Right lobe of liver (tissue), 6 donors: ENCODE measurements at regions not wholly inside any gene's neighbourhood (a gene's known extent, or its start where the extent isn't known, plus 50 kb on each side); places are given as distances from the start of the nearest gene placed in this dataset.
"Not testable (repeated sequence)": the region's sequence is repeated elsewhere in the genome, so short reads cannot be mapped to it uniquely, and the experiment has no call there.

ENCODE experiments used
- ATAC-seq, 4 donors: fragments of 200-7000 bp; cut with Tn5 transposase; one replicate each; pipeline ENCODE4 v1.9.1; 2020; ENCODE audit warnings: mild to moderate bottlenecking in 4 of 4, moderate library complexity in 4 of 4
- DNase-seq, 3 donors: peaks; one replicate each; pipeline ENCODE4 v3.0.0-alpha.2; 2020
- H3K27ac ChIP-seq, 3 donors: fragments of 200-600 bp; one replicate each; pipeline ENCODE4 v1.8.0; 2022
- H3K27me3 ChIP-seq, 2 donors: fragments of 200-600 bp; one replicate each; pipeline ENCODE4 v1.8.0; 2022
- H3K36me3 ChIP-seq, 4 donors: fragments of 200-600 bp; sonication (generic) in 1 of 4; one replicate each; pipeline versions ENCODE4 v1.5.1 to v1.8.0; 2017 to 2022; ENCODE audit warnings: control low read depth in 1 of 4
- H3K4me1 ChIP-seq, 4 donors: fragments of 200-600 bp; sonication (generic) in 1 of 4; one replicate each; pipeline versions ENCODE4 v1.5.1 to v1.8.0; 2017 to 2022; ENCODE audit warnings: control low read depth in 1 of 4
- H3K4me3 ChIP-seq, 3 donors: fragments of 200-600 bp; one replicate each; pipeline ENCODE4 v1.8.0; 2022
- H3K9me3 ChIP-seq, 4 donors: fragments of 200-600 bp; sonication (generic) in 1 of 4; one replicate each; pipeline versions ENCODE4 v1.5.1 to v1.8.0; 2017 to 2022; ENCODE audit warnings: control low read depth in 1 of 4
- POLR2A ChIP-seq: fragments of 450-650 bp; IDR thresholded peaks from one replicate; pipeline ENCODE4 v1.6.1; 2017; ENCODE audit warnings: antibody characterized with exemption, mild to moderate bottlenecking
- WGBS: methylation state at CpG from one replicate; pipeline ENCODE4 v1.1.6; 2018; ENCODE audit warnings: low coverage, low lambda C conversion rate; ENCODE audit not compliant: insufficient coverage; ENCODE audit errors: missing lambda C conversion rate; 5-methylcytosine and 5-hydroxymethylcytosine counted together
- intact Hi-C, 2 donors: fragments of 100-400 bp; cut with DNase I; formaldehyde crosslinking; loops; one replicate each; pipeline versions ENCODE4 v1.11.2 to v1.14.1; 2022
- TF ChIP-seq, protein P1 (sequence below), 4 donors: fragments of 200-600 bp in 3 of 4; fragments of 450-650 bp in 1 of 4; IDR thresholded peaks; one replicate each; pipeline versions ENCODE4 v1.5.1 to v1.8.0; 2016 to 2022; ENCODE audit warnings: antibody characterized with exemption in 4 of 4, mild to moderate bottlenecking in 2 of 4
- donor health status: DM: no; HTN: yes; CAD: no.
- donor health status: DM: no; HTN: no; CAD: no.
- donor health status: DM: no; HTN: no; CAD: no.
- donor health status: DM: no; HTN: yes; CAD: no.
- donor health status: DM: no; HTN: yes; CAD: no.

DNA sequence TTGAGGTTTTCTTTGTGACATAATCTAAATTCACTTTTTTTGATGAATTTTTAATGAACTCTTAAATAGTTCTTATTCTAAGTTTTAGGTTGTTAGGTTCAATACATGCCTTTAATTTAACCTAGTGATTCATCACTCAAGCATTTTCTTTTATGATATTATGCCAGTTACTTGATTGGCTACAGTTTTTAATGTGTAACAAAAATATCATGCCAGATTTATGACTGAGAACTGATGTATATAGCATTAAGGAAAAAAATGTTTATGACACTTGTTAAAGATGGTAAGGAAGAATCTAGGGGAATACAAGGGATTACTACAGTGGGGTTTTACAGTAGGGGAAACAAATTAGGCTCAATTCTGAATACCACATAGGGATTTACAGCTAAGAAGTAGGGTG is 103.1 kb downstream of the VGLL3 start:
- no peak for DNase-seq

DNA sequence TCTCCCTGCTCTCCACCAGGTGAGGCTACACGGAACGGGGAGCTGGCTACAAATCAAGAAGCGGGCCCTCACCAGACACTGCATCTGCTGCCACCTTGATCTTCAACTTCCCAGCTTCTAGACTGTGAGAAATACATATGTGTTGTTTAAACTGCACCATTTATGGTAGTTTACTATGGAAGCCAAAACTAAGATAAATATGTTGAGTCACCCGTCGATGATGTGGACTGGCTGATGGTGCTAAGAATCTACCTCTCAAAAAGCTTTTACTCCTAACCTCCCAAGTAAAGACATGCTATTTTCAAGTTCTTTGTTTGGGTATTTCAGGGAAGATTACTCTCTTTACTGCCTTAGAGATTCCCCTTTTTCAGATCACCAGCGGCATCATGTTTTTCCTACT is 110.9 kb downstream of the VGLL3 start:
- DNase-seq (no peak), ATAC-seq (no peak)
- 84% methylated on average over 6 of the region's 6 CpGs for WGBS
- Histone ChIP-seq H3K27me3 (no peaks in the 10 kb centered on the region), H3K27ac (no peak overlapping the region), H3K4me3 (no peak overlapping the region), H3K4me1 (no peaks in the 10 kb centered on the region), H3K36me3 (no peaks in the 10 kb centered on the region), H3K9me3 (no peaks in the 10 kb centered on the region)
- intact Hi-C loops: no loop called here
- no peak for TF ChIP-seq POLR2A
- TF ChIP-seq, protein P1, sequence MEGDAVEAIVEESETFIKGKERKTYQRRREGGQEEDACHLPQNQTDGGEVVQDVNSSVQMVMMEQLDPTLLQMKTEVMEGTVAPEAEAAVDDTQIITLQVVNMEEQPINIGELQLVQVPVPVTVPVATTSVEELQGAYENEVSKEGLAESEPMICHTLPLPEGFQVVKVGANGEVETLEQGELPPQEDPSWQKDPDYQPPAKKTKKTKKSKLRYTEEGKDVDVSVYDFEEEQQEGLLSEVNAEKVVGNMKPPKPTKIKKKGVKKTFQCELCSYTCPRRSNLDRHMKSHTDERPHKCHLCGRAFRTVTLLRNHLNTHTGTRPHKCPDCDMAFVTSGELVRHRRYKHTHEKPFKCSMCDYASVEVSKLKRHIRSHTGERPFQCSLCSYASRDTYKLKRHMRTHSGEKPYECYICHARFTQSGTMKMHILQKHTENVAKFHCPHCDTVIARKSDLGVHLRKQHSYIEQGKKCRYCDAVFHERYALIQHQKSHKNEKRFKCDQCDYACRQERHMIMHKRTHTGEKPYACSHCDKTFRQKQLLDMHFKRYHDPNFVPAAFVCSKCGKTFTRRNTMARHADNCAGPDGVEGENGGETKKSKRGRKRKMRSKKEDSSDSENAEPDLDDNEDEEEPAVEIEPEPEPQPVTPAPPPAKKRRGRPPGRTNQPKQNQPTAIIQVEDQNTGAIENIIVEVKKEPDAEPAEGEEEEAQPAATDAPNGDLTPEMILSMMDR (IDR thresholded peaks at IDR 0.05): no peak

More for the DNA sequence above, 103.1 kb downstream of the VGLL3 start:
- Histone ChIP-seq H3K4me3 (no peak overlapping the region), H3K9me3 (no peaks in the 10 kb centered on the region), H3K27ac (no peak overlapping the region), H3K27me3 (no peaks in the 10 kb centered on the region), H3K36me3 (no peaks in the 10 kb centered on the region), H3K4me1 (no peaks in the 10 kb centered on the region)
- ATAC-seq: no peak
- no peak for TF ChIP-seq POLR2A
- TF ChIP-seq, protein P1 (IDR thresholded peaks at IDR 0.05): no peak
- intact Hi-C loops: no loop called here

DNA sequence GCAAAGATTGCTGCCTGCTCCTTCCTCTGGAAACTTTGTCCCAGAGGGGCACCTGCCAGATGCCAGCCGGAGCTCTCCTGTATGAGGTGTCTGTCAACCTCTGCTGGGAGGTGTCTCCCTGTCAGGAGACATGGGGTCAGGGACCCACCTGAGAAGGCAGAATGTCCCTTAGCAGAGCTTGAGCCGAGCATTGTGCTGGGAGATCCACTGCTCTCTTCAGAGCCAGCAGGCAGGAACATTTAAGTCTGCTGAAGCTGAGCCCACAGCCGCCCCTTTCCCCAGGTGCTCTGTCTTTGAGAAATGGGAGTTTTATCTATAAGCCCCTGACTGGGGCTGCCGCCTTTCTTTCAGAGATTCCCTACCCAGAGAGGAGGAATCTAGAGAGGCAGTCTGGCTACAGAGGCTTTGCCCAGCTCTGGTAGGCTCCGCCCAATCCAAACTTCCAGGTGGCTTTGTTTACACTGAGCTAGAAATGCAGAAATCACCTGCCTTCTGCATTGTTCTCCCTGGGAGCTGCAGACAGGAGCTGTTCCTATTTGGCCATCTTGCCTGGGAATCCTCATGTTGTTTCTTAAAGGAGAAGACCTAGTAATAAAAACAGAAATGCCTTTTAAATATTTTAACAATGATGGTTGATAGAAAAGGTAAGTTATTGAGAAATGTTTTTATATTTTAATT is 114.3 kb downstream of the VGLL3 start:
- intact Hi-C loops, DNase-seq, ATAC-seq: not testable (repeated sequence)

DNA sequence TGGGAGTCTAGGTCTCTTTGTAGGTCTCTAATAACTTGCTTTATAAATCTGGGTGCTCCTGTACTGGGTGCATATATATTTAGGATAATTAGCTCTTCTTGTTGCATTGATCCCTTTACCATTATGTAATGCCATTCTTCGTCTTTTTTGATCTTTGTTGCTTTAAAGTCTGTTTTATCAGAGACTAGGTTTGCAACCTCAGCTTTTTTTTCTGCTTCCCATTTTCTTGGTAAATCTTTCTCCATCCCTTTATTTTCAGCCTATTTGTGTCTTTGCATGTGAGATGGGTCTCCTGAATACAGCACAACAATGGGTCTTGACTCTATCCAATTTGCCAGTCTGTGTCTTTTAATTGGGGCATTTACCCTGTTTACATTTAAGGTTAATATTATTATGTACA is 116.2 kb downstream of the VGLL3 start:
- H3K36me3 ChIP-seq, intact Hi-C loops, H3K27ac ChIP-seq, H3K9me3 ChIP-seq, H3K27me3 ChIP-seq, ATAC-seq, H3K4me1 ChIP-seq, H3K4me3 ChIP-seq, DNase-seq: not testable (repeated sequence)
- 29% methylated on average over 1 of the region's 1 CpG for WGBS

More for the DNA sequence above, 114.3 kb downstream of the VGLL3 start:
- not testable (repeated sequence) for H3K4me3 ChIP-seq, H3K9me3 ChIP-seq, H3K36me3 ChIP-seq, H3K27me3 ChIP-seq, H3K4me1 ChIP-seq, H3K27ac ChIP-seq
- WGBS: 20% methylated on average over 2 of the region's 5 CpGs

DNA sequence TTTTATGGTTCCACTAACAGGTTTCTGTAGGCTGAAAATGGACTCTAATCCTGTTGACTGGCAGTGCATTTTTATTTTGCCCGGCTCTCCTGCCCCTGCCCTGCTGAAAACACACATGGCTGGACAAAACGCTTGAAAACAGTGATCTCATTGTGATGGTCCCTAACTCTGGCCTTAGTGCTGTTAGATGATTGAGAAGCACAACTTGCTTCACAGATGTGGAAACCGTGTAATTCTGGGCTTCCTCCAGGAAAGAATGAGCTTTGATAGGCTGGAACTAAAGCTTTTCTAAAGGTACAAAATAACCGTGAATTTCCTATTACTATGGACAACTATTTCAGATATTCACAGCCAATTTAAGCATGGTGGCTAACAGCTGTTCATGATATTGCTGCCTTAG is 121.4 kb downstream of the VGLL3 start:
- Histone ChIP-seq H3K4me1 (no peaks in the 10 kb centered on the region), H3K27ac (no peak overlapping the region), H3K27me3 (no peaks in the 10 kb centered on the region), H3K36me3 (no peaks in the 10 kb centered on the region), H3K4me3 (no peak overlapping the region), H3K9me3 (no peaks in the 10 kb centered on the region)
- 51% methylated on average over 4 of the region's 4 CpGs for WGBS
- no peak for ATAC-seq
- intact Hi-C loops: no loop called here
- TF ChIP-seq, protein P1 (IDR thresholded peaks at IDR 0.05): no peak
- TF ChIP-seq POLR2A: no peak
- DNase-seq: no peak

DNA sequence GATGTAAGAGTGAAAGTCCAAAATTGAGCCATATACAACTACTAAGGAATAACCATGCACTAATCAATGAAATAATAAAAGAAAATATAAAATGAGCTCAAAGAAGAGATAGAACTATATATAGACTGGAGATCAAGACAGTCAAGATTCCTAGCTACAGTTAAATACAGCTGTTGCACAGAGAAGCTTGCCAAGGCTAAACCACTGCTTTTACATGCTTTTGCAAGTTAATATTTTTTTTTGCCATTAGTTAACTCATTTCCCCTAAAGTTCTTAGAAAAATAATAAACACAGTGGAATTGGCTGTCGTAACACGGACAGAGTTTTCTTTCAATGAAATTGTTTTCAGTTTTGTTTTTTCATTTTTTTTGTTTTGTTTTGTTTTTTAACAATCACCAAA is 123.0 kb downstream of the VGLL3 start:
- Histone ChIP-seq H3K27ac (no peak overlapping the region), H3K4me1 (no peaks in the 10 kb centered on the region), H3K9me3 (no peaks in the 10 kb centered on the region), H3K4me3 (no peak overlapping the region), H3K27me3 (no peaks in the 10 kb centered on the region), H3K36me3 (no peaks in the 10 kb centered on the region)
- DNase-seq: no peak
- 47% methylated on average over 2 of the region's 2 CpGs for WGBS
- intact Hi-C loops: no loop called here
- ATAC-seq: no peak
- TF ChIP-seq, protein P1 (IDR thresholded peaks at IDR 0.05): no peak
- no peak for TF ChIP-seq POLR2A
